ENCODE measurements at regions not wholly inside any gene's neighbourhood (a gene's known extent, or its start where the extent isn't known, plus 50 kb on each side); places are given as distances from the start of the nearest gene placed in this dataset.

DNA sequence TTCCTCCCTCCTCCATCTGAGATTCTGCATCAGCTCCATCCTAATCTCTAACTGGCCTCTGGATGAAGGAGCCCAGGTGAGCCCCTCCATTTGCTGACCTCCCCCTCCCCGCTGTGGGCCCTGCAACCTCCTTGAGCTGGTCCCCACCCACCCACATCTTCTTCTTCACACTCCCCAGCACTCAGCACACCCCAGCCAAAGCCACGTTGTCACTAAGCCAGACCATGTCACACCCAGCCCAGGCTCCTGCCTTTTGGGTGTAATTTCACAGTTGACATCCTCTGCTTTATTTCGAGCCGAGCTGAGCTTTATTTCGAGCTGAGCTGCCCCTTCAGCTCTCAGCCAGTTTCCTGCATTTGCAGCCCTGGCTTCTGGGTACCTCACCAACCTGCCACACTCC lies 282.7 kb upstream of the TNRC6C start:
- peaks cover 2% of the 10 kb centered on the region for H3K27me3 Mint-ChIP-seq
- ATAC-seq (ENCODE audit: low read depth) (no peak), DNase-seq (no peak)
- H3K27ac Mint-ChIP-seq = no peak overlapping the region
- H3K4me1 Mint-ChIP-seq = no peaks in the 10 kb centered on the region
- TF ChIP-seq, protein P1, sequence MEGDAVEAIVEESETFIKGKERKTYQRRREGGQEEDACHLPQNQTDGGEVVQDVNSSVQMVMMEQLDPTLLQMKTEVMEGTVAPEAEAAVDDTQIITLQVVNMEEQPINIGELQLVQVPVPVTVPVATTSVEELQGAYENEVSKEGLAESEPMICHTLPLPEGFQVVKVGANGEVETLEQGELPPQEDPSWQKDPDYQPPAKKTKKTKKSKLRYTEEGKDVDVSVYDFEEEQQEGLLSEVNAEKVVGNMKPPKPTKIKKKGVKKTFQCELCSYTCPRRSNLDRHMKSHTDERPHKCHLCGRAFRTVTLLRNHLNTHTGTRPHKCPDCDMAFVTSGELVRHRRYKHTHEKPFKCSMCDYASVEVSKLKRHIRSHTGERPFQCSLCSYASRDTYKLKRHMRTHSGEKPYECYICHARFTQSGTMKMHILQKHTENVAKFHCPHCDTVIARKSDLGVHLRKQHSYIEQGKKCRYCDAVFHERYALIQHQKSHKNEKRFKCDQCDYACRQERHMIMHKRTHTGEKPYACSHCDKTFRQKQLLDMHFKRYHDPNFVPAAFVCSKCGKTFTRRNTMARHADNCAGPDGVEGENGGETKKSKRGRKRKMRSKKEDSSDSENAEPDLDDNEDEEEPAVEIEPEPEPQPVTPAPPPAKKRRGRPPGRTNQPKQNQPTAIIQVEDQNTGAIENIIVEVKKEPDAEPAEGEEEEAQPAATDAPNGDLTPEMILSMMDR (IDR thresholded peaks at IDR 0.05) = no peak
- H3K4me3 Mint-ChIP-seq = no peak overlapping the region
- ChIA-PET POLR2A (no interaction called here), CTCF (no interaction called here)
- intact Hi-C loops (cut with micrococcal nuclease) = no loop called here
- peaks cover 17% of the 10 kb centered on the region for H3K36me3 Mint-ChIP-seq (ENCODE audit: low read depth)
- no peaks in the 10 kb centered on the region for H3K9me3 Mint-ChIP-seq

DNA sequence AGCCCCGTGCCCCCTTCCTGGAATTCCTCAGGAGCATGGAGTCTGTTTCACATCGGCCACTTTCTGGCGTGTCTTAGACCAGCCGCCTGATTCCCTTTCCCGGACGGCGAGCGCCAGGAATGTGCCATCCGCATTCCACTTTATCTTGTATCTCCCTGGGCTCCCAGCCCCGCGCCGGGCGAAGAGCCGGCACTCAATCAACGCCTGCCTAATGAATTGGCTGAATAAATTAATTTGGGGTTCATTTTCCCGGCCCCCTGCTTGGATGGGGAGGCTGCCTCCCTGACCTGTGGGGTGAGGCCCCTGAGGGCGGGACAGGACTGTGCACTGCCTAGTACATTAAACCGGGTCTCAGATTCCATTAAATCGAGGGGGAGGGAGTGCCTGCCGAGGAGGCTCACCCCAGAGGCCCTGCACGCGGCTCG lies 282.3 kb upstream of the TNRC6C start:
- TF ChIP-seq, protein P1 (IDR thresholded peaks at IDR 0.05) = no peak
- H3K27ac Mint-ChIP-seq = no peak overlapping the region
- H3K27me3 Mint-ChIP-seq = peaks cover 2% of the 10 kb centered on the region
- no peaks in the 10 kb centered on the region for H3K9me3 Mint-ChIP-seq
- no peak overlapping the region for H3K4me3 Mint-ChIP-seq
- CTCF ChIA-PET = no interaction called here
- POLR2A ChIA-PET = no interaction called here
- H3K36me3 Mint-ChIP-seq (ENCODE audit: low read depth) = peaks cover 17% of the 10 kb centered on the region
- no peaks in the 10 kb centered on the region for H3K4me1 Mint-ChIP-seq
- DNase-seq (no peak), ATAC-seq (ENCODE audit: low read depth) (no peak)
- intact Hi-C loops (cut with micrococcal nuclease) = no loop called here

DNA sequence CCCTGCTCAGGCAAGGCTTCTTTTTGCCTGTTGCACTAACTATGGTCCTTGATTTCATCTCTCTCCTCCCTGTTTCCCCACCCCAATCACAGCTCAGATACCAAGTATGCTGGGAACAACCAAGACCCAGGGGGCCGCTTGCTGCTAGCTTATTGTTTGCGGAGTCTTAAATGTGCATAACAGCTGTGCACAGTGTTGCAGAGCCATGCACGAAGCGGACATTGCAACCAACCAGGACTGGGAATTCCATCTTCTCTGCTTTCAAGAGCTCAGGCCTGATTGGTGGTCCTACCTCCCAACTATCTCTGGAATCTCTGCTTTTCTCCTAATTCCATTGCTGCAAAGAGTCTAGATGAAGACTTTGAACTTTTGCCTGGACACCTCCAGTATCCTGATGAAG lies 281.3 kb upstream of the TNRC6C start:
- Mint-ChIP-seq H3K4me3 (no peak overlapping the region), H3K4me1 (no peaks in the 10 kb centered on the region), H3K27me3 (peaks cover 2% of the 10 kb centered on the region), H3K36me3 (ENCODE audit: low read depth) (peaks cover 17% of the 10 kb centered on the region), H3K27ac (no peak overlapping the region), H3K9me3 (no peaks in the 10 kb centered on the region)
- DNase-seq (no peak), ATAC-seq (ENCODE audit: low read depth) (no peak)
- intact Hi-C loops (cut with micrococcal nuclease) = no loop called here
- ChIA-PET POLR2A (no interaction called here), CTCF (no interaction called here)
- TF ChIP-seq, protein P1 (IDR thresholded peaks at IDR 0.05) = no peak

DNA sequence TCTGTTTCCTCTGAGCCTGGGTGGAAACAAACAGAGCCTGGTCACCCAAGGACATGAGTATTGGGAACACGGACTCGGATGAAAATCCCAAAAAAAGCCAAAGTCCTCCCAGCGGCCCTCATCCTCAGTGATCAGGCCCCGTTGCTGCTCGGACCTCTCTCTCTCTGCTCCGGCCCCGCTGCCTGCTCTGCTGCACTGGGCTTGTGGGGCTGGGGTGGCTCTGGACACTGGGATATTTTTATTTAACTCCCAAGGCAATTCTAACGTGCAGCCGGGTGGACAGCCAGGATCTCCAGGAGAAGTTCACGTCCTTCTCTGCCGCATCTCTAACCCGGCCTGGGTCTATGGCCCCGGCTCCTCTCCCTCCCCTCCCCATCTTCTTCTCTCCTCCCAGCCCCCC lies 280.9 kb upstream of the TNRC6C start:
- ChIA-PET POLR2A (no interaction called here), CTCF (no interaction called here)
- H3K9me3 Mint-ChIP-seq = no peaks in the 10 kb centered on the region
- intact Hi-C loops (cut with micrococcal nuclease) = no loop called here
- ATAC-seq (ENCODE audit: low read depth) (no peak), DNase-seq (no peak)
- H3K4me1 Mint-ChIP-seq = no peaks in the 10 kb centered on the region
- TF ChIP-seq, protein P1 (IDR thresholded peaks at IDR 0.05) = no peak
- peaks cover 2% of the 10 kb centered on the region for H3K27me3 Mint-ChIP-seq
- H3K4me3 Mint-ChIP-seq = no peak overlapping the region
- peaks cover 17% of the 10 kb centered on the region for H3K36me3 Mint-ChIP-seq (ENCODE audit: low read depth)
- H3K27ac Mint-ChIP-seq = no peak overlapping the region

DNA sequence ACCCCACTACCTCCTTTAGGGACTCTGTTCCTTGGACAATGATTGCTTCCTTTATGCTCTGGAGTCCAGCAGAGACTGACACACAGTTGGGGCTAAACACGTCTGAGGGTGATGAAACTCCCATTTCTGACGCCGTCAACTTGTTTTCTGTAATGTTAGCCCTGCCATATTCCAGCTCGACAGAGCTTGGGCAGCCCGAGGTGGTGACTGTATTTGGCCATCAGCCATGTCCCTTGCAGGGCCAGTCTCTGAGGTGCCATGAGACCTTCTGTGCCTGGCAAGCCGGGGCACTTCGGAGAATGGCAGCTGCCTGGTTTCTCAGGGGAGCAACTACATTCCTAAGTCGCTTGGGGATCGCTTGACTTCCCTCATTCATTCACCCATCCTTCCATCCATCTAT lies 278.9 kb upstream of the TNRC6C start:
- H3K4me3 Mint-ChIP-seq = no peak overlapping the region
- peaks cover 6% of the 10 kb centered on the region for H3K27me3 Mint-ChIP-seq
- ChIA-PET POLR2A (no interaction called here), CTCF (no interaction called here)
- ATAC-seq (ENCODE audit: low read depth) (no peak), DNase-seq (no peak)
- intact Hi-C loops (cut with micrococcal nuclease) = no loop called here
- TF ChIP-seq, protein P1 (IDR thresholded peaks at IDR 0.05) = no peak
- H3K4me1 Mint-ChIP-seq = no peaks in the 10 kb centered on the region
- H3K36me3 Mint-ChIP-seq (ENCODE audit: low read depth) = peaks cover 3% of the 10 kb centered on the region
- H3K9me3 Mint-ChIP-seq = no peaks in the 10 kb centered on the region
- no peak overlapping the region for H3K27ac Mint-ChIP-seq

All from activated B cell treated with CpG ODN at 0.5 μM for 24 hours (primary cell).